SU-DHL-6 (cell line): ENCODE measurements at regions not wholly inside any gene's neighbourhood (a gene's known extent, or its start where the extent isn't known, plus 50 kb on each side); places are given as distances from the start of the nearest gene placed in this dataset.

Experiments used
- CTCF ChIP-seq: fragments of 200-600 bp; sonication (generic); IDR thresholded peaks from one replicate; pipeline ENCODE4 v1.5.1; 2017; ENCODE audit warnings: antibody characterized with exemption, mild to moderate bottlenecking, low read length, moderate library complexity; ENCODE audit not compliant: insufficient read depth, poor library complexity, severe bottlenecking
- EZH2phosphoT487 ChIP-seq: fragments of 200-600 bp; sonication (generic), shearing (Covaris generic); conservative IDR thresholded peaks from 2 replicates; pipeline ENCODE4 v1.6.1; 2018; ENCODE audit warnings: mild to moderate bottlenecking, antibody characterized with exemption, low read length, moderate library complexity, mixed read lengths

GRCh38 chr6:145238787-145239186 lies 496.5 kb downstream of the EPM2A start:
- TF ChIP-seq CTCF (no peak), EZH2phosphoT487 (no peak)
